ENCODE measurements at regions not wholly inside any gene's neighbourhood (a gene's known extent, or its start where the extent isn't known, plus 50 kb on each side); places are given as distances from the start of the nearest gene placed in this dataset.
A peak's percentile ranks its signal among the peaks of the same experiment; 100 is the strongest.

GRCh38 chr14:84129941-84130340 is 1400.0 kb upstream of the FLRT2 start:
- Histone ChIP-seq H3K27me3 (ENCODE audit: control insufficient read depth in 3 of 3, insufficient read depth in 3 of 3, low read length in 2 of 3) (no peaks in the 10 kb centered on the region), H3K9ac (ENCODE audit: insufficient read depth in 1 of 2, low read length in 2 of 2) (no peak overlapping the region), H3K4me3 (no peak overlapping the region), H3K36me3 (ENCODE audit: control insufficient read depth in 4 of 4, insufficient read depth in 4 of 4, low read length in 4 of 4) (no peaks in the 10 kb centered on the region), H3K9me3 (ENCODE audit: control insufficient read depth in 4 of 4, insufficient read depth in 3 of 4, low read length in 3 of 4) (no peaks in the 10 kb centered on the region), H3K4me1 (ENCODE audit: control insufficient read depth in 5 of 5, insufficient read depth in 5 of 5, low read length in 5 of 5) (peaks cover 0 to 5% (median 0%) of the 10 kb centered on the region in 5 donors), H3K27ac (ENCODE audit: low read depth in 1 of 2, low read length in 1 of 2) (no peak overlapping the region)
- no peak for ATAC-seq (ENCODE audit: insufficient read depth, low FRiP score)
- no peak for TF ChIP-seq CTCF (IDR thresholded peaks at IDR 0.05; ENCODE audit: control extremely low read depth, extremely low read depth)
- 73 to 95% methylated on average over 1 of the region's 1 CpG for WGBS, 2 donors
- DNase-seq: no peak

DNA sequence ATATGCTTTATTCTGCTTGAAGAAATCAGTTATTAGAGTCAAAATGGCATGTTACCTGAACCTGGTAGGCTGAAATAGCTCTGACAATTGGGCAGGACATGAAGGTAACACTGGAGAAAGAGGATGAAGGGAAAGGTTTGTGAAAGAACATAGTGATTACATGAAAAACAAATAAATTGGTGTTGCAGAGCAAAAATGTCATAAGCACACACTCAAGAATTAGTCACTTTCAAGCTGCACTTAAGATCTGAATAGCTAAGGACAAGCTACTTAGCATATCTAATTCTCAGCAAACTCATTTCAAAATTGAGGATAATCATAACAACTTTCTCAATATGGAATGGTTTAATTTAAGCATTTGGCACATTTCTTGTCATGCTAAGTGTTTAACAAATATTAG is 1398.0 kb upstream of the FLRT2 start:
- H3K4me1 ChIP-seq (ENCODE audit: control insufficient read depth in 5 of 5, insufficient read depth in 5 of 5, low read length in 5 of 5): peaks cover 0 to 5% (median 0%) of the 10 kb centered on the region in 5 donors
- peaks cover 0 to 7% (median 0%) of the 10 kb centered on the region in 4 donors for H3K9me3 ChIP-seq (ENCODE audit: control insufficient read depth in 4 of 4, insufficient read depth in 3 of 4, low read length in 3 of 4)
- no peak overlapping the region for H3K27ac ChIP-seq (ENCODE audit: low read depth in 1 of 2, low read length in 1 of 2)
- no peak for TF ChIP-seq CTCF (IDR thresholded peaks at IDR 0.05; ENCODE audit: control extremely low read depth, extremely low read depth)
- H3K4me3 ChIP-seq: no peak overlapping the region
- H3K27me3 ChIP-seq (ENCODE audit: control insufficient read depth in 3 of 3, insufficient read depth in 3 of 3, low read length in 2 of 3): no peaks in the 10 kb centered on the region
- no peaks in the 10 kb centered on the region for H3K36me3 ChIP-seq (ENCODE audit: control insufficient read depth in 4 of 4, insufficient read depth in 4 of 4, low read length in 4 of 4)
- DNase-seq (peak in 1 of 3 donors; percentile 3), ATAC-seq (ENCODE audit: insufficient read depth, low FRiP score) (peak; percentile 11)
- H3K9ac ChIP-seq (ENCODE audit: insufficient read depth in 1 of 2, low read length in 2 of 2): no peak overlapping the region

GRCh38 chr14:84144166-84144565 is 1385.8 kb upstream of the FLRT2 start:
- no peak overlapping the region for H3K9ac ChIP-seq (ENCODE audit: insufficient read depth in 1 of 2, low read length in 2 of 2)
- no peaks in the 10 kb centered on the region for H3K36me3 ChIP-seq (ENCODE audit: control insufficient read depth in 4 of 4, insufficient read depth in 4 of 4, low read length in 4 of 4)
- 66 to 92% methylated on average over 2 of the region's 2 CpGs for WGBS, 2 donors
- no peak for DNase-seq
- peaks cover 0 to 2% (median 0%) of the 10 kb centered on the region in 4 donors for H3K9me3 ChIP-seq (ENCODE audit: control insufficient read depth in 4 of 4, insufficient read depth in 3 of 4, low read length in 3 of 4)
- no peaks in the 10 kb centered on the region for H3K27me3 ChIP-seq (ENCODE audit: control insufficient read depth in 3 of 3, insufficient read depth in 3 of 3, low read length in 2 of 3)
- ATAC-seq (ENCODE audit: insufficient read depth, low FRiP score): no peak
- TF ChIP-seq CTCF (IDR thresholded peaks at IDR 0.05; ENCODE audit: control extremely low read depth, extremely low read depth): no peak
- no peaks in the 10 kb centered on the region for H3K4me1 ChIP-seq (ENCODE audit: control insufficient read depth in 5 of 5, insufficient read depth in 5 of 5, low read length in 5 of 5)
- H3K27ac ChIP-seq (ENCODE audit: low read depth in 1 of 2, low read length in 1 of 2): no peak overlapping the region
- H3K4me3 ChIP-seq: no peak overlapping the region

GRCh38 chr14:84152452-84152851 is 1377.5 kb upstream of the FLRT2 start:
- no peaks in the 10 kb centered on the region for H3K36me3 ChIP-seq (ENCODE audit: control insufficient read depth in 4 of 4, insufficient read depth in 4 of 4, low read length in 4 of 4)
- DNase-seq: no peak
- peaks cover 0 to 2% (median 0%) of the 10 kb centered on the region in 4 donors for H3K9me3 ChIP-seq (ENCODE audit: control insufficient read depth in 4 of 4, insufficient read depth in 3 of 4, low read length in 3 of 4)
- no peak overlapping the region for H3K27ac ChIP-seq (ENCODE audit: low read depth in 1 of 2, low read length in 1 of 2)
- no peak for TF ChIP-seq CTCF (IDR thresholded peaks at IDR 0.05; ENCODE audit: control extremely low read depth, extremely low read depth)
- no peak overlapping the region for H3K4me3 ChIP-seq
- ATAC-seq (ENCODE audit: insufficient read depth, low FRiP score): no peak
- 96 to 97% methylated on average over 14 of the region's 14 CpGs for WGBS, 2 donors
- H3K27me3 ChIP-seq (ENCODE audit: control insufficient read depth in 3 of 3, insufficient read depth in 3 of 3, low read length in 2 of 3): no peaks in the 10 kb centered on the region
- no peaks in the 10 kb centered on the region for H3K4me1 ChIP-seq (ENCODE audit: control insufficient read depth in 5 of 5, insufficient read depth in 5 of 5, low read length in 5 of 5)
- H3K9ac ChIP-seq (ENCODE audit: insufficient read depth in 1 of 2, low read length in 2 of 2): no peak overlapping the region
